Mesenchymal stem cell (in vitro differentiated cells and primary cell): ENCODE measurements at regions not wholly inside any gene's neighbourhood (a gene's known extent, or its start where the extent isn't known, plus 50 kb on each side); places are given as distances from the start of the nearest gene placed in this dataset.

Experiments used
- DNase-seq: peaks from one replicate; pipeline ENCODE4 v3.0.0-alpha.2; 2013
- H2AFZ ChIP-seq: one replicate; pipeline ENCODE4 v1.6.1; 2013; ENCODE audit warnings: low read depth, mild to moderate bottlenecking, control low read depth, inconsistent platforms, low read length, moderate library complexity
- H2AK5ac ChIP-seq: 2 replicates; pipeline ENCODE4 v1.6.1; 2013; ENCODE audit warnings: low read length, moderate library complexity, mild to moderate bottlenecking, inconsistent platforms; ENCODE audit not compliant: severe bottlenecking
- H2BK120ac ChIP-seq: one replicate; pipeline ENCODE4 v1.6.1; 2013; ENCODE audit warnings: low read depth, mild to moderate bottlenecking, inconsistent platforms, low read length, moderate library complexity
- H2BK12ac ChIP-seq, 2 experiments: one replicate each; pipeline ENCODE4 v1.6.1; 2013; ENCODE audit warnings: inconsistent platforms in 2 of 2, low read length in 2 of 2, mild to moderate bottlenecking in 2 of 2, moderate library complexity in 2 of 2, control low read depth in 1 of 2
- H2BK15ac ChIP-seq: one replicate; pipeline ENCODE4 v1.6.1; 2013; ENCODE audit warnings: mild to moderate bottlenecking, low read depth, inconsistent platforms; ENCODE audit not compliant: poor library complexity, severe bottlenecking
- H2BK5ac ChIP-seq: 2 replicates; pipeline ENCODE4 v1.6.1; 2013; ENCODE audit warnings: low read depth, mild to moderate bottlenecking, low read length, control low read depth, inconsistent platforms; ENCODE audit not compliant: poor library complexity, severe bottlenecking
- H3K14ac ChIP-seq, 2 experiments: one replicate each; pipeline ENCODE4 v1.6.1; 2013; ENCODE audit warnings: inconsistent platforms in 2 of 2, low read length in 2 of 2, control low read depth in 1 of 2, mild to moderate bottlenecking in 1 of 2, moderate library complexity in 1 of 2
- H3K18ac ChIP-seq, 2 experiments: one replicate each; pipeline ENCODE4 v1.6.1; 2013; ENCODE audit warnings: inconsistent platforms in 2 of 2, low read length in 2 of 2, control low read depth in 1 of 2, low read depth in 1 of 2, mild to moderate bottlenecking in 1 of 2
- H3K23ac ChIP-seq, 2 experiments: one replicate each; pipeline ENCODE4 v1.6.1; 2013; ENCODE audit warnings: inconsistent platforms in 2 of 2, low read length in 2 of 2, mild to moderate bottlenecking in 2 of 2, moderate library complexity in 2 of 2, control low read depth in 1 of 2
- H3K27ac ChIP-seq: 2 replicates; pipeline ENCODE4 v1.5.1; 2013; ENCODE audit warnings: mild to moderate bottlenecking, moderate library complexity, low read length, control low read depth, inconsistent platforms; ENCODE audit not compliant: poor library complexity, severe bottlenecking
- H3K27me3 ChIP-seq, 2 experiments: 2 replicates each; pipeline versions ENCODE4 v1.6.1 to v1.7.0; 2013; ENCODE audit warnings: low read length in 2 of 2, mild to moderate bottlenecking in 2 of 2, moderate library complexity in 2 of 2, control low read depth in 1 of 2, inconsistent platforms in 1 of 2; ENCODE audit not compliant: control insufficient read depth in 1 of 2, insufficient read depth in 1 of 2
- H3K36me3 ChIP-seq, 2 experiments: 2 replicates each; pipeline versions ENCODE4 v1.6.1 to v1.7.0; 2013; ENCODE audit warnings: low read length in 2 of 2, control low read depth in 1 of 2, inconsistent platforms in 1 of 2, low read depth in 1 of 2, mild to moderate bottlenecking in 1 of 2; ENCODE audit not compliant: insufficient read depth in 2 of 2, control insufficient read depth in 1 of 2
- H3K4ac ChIP-seq, 2 experiments: one replicate each; pipeline ENCODE4 v1.6.1; 2013; ENCODE audit warnings: inconsistent platforms in 2 of 2, low read length in 2 of 2, mild to moderate bottlenecking in 2 of 2, moderate library complexity in 2 of 2, control low read depth in 1 of 2, low read depth in 1 of 2
- H3K4me1 ChIP-seq: 2 replicates; pipeline ENCODE4 v1.6.1; 2013; ENCODE audit warnings: low read depth, low read length, control low read depth; ENCODE audit not compliant: control insufficient read depth, insufficient read depth
- H3K4me2 ChIP-seq: 2 replicates; pipeline ENCODE4 v1.6.1; 2013; ENCODE audit warnings: low read length, mild to moderate bottlenecking, inconsistent platforms; ENCODE audit not compliant: poor library complexity, severe bottlenecking
- H3K4me3 ChIP-seq, 2 experiments: 2 replicates each; pipeline versions ENCODE4 v1.5.1 to v1.7.0; 2013; ENCODE audit warnings: low read length in 2 of 2, mild to moderate bottlenecking in 2 of 2, control low read depth in 1 of 2, low read depth in 1 of 2; ENCODE audit not compliant: insufficient read depth in 1 of 2
- H3K79me1 ChIP-seq: replicated peaks from 2 replicates; pipeline ENCODE4 v1.6.1; 2013; ENCODE audit warnings: mild to moderate bottlenecking, control low read depth, low read length, inconsistent platforms; ENCODE audit not compliant: poor library complexity, severe bottlenecking
- H3K9ac ChIP-seq: 2 replicates; pipeline ENCODE4 v1.7.0; 2013; ENCODE audit warnings: mild to moderate bottlenecking, low read length, moderate library complexity
- H3K9me3 ChIP-seq: 2 replicates; pipeline ENCODE4 v1.7.0; 2013; ENCODE audit warnings: mild to moderate bottlenecking, low read length; ENCODE audit not compliant: control insufficient read depth
- H4K8ac ChIP-seq: one replicate; pipeline ENCODE4 v1.6.1; 2013; ENCODE audit warnings: inconsistent platforms, mild to moderate bottlenecking, low read length, moderate library complexity
- H4K91ac ChIP-seq: one replicate; pipeline ENCODE4 v1.6.1; 2013; ENCODE audit warnings: mild to moderate bottlenecking, low read length, inconsistent platforms
- WGBS: methylation state at CpG from one replicate; pipeline ENCODE4 v1.1.7; 2013; ENCODE audit warnings: mixed read lengths; 5-methylcytosine and 5-hydroxymethylcytosine counted together

- WGBS, result 87% methylated on average over 2 of the region's 3 CpGs
Measured at GRCh38 chr14:28483506-28483905, 283.1 kb upstream of the FOXG1 start.

GRCh38 chr14:28488684-28489083 is 277.9 kb upstream of the FOXG1 start:
- Histone ChIP-seq H2BK5ac (no peak overlapping the region), H3K4ac (no peak overlapping the region), H3K9me3 (no peaks in the 10 kb centered on the region), H3K4me1 (no peaks in the 10 kb centered on the region), H3K14ac (no peak overlapping the region), H3K4me2 (no peak overlapping the region), H2BK12ac (no peak overlapping the region), H4K8ac (no peak overlapping the region), H4K91ac (no peak overlapping the region), H3K4me3 (no peak overlapping the region), H3K79me1 (no peaks in the 10 kb centered on the region), H2BK15ac (no peak overlapping the region), H2AK5ac (no peak overlapping the region), H2BK120ac (no peak overlapping the region), H3K36me3 (no peaks in the 10 kb centered on the region), H3K27ac (no peak overlapping the region), H3K27me3 (no peaks in the 10 kb centered on the region), H3K18ac (no peak overlapping the region), H2AFZ (no peak overlapping the region), H3K9ac (no peak overlapping the region), H3K23ac (no peak overlapping the region)
- no peak for DNase-seq

More at GRCh38 chr14:28483506-28483905, 283.1 kb upstream of the FOXG1 start:
- Histone ChIP-seq H2BK12ac (no peak overlapping the region), H3K14ac (no peak overlapping the region), H2AFZ (no peak overlapping the region), H3K18ac (no peak overlapping the region), H3K4me3 (no peak overlapping the region), H3K4me2 (no peak overlapping the region), H3K27me3 (no peaks in the 10 kb centered on the region), H4K91ac (no peak overlapping the region), H2BK120ac (no peak overlapping the region), H3K9ac (no peak overlapping the region), H3K4me1 (no peaks in the 10 kb centered on the region), H4K8ac (no peak overlapping the region), H3K79me1 (no peaks in the 10 kb centered on the region), H3K9me3 (no peaks in the 10 kb centered on the region), H3K27ac (no peak overlapping the region), H3K23ac (no peak overlapping the region), H2AK5ac (no peak overlapping the region), H3K36me3 (no peaks in the 10 kb centered on the region), H2BK5ac (no peak overlapping the region), H3K4ac (no peak overlapping the region), H2BK15ac (no peak overlapping the region)
- no peak for DNase-seq

- 70% methylated on average over 1 of the region's 3 CpGs for WGBS
- no peaks in the 10 kb centered on the region for H3K79me1 ChIP-seq
Measured at GRCh38 chr14:28493516-28493915, 273.1 kb upstream of the FOXG1 start.

GRCh38 chr14:28494196-28494595 is 272.4 kb upstream of the FOXG1 start:
- no peak for DNase-seq
- 14% methylated on average over 1 of the region's 2 CpGs for WGBS
- no peak overlapping the region for H2BK120ac ChIP-seq
- H3K14ac ChIP-seq, result no peak overlapping the region
- H2BK12ac ChIP-seq, result no peak overlapping the region
- H3K4me2 ChIP-seq, result no peak overlapping the region
- H3K23ac ChIP-seq, result no peak overlapping the region
- no peak overlapping the region for H3K27ac ChIP-seq
- H4K8ac ChIP-seq, result no peak overlapping the region
- no peak overlapping the region for H3K9ac ChIP-seq
- no peaks in the 10 kb centered on the region for H3K9me3 ChIP-seq
- no peak overlapping the region for H2BK5ac ChIP-seq
- H3K18ac ChIP-seq, result no peak overlapping the region
- no peak overlapping the region for H4K91ac ChIP-seq
- H3K79me1 ChIP-seq, result no peaks in the 10 kb centered on the region
- no peaks in the 10 kb centered on the region for H3K4me1 ChIP-seq
- H2AFZ ChIP-seq, result no peak overlapping the region
- no peaks in the 10 kb centered on the region for H3K27me3 ChIP-seq
- H2BK15ac ChIP-seq, result no peak overlapping the region
- H3K4ac ChIP-seq, result no peak overlapping the region
- no peaks in the 10 kb centered on the region for H3K36me3 ChIP-seq
- H2AK5ac ChIP-seq, result no peak overlapping the region
- H3K4me3 ChIP-seq, result no peak overlapping the region

More at GRCh38 chr14:28493516-28493915, 273.1 kb upstream of the FOXG1 start:
- Histone ChIP-seq H2AFZ (no peak overlapping the region), H3K4me3 (no peak overlapping the region), H2BK15ac (no peak overlapping the region), H2BK5ac (no peak overlapping the region), H3K4me2 (no peak overlapping the region), H3K27me3 (no peaks in the 10 kb centered on the region), H3K9ac (no peak overlapping the region), H2BK12ac (no peak overlapping the region), H2AK5ac (no peak overlapping the region), H4K91ac (no peak overlapping the region), H3K23ac (no peak overlapping the region), H3K27ac (no peak overlapping the region), H3K9me3 (no peaks in the 10 kb centered on the region), H3K4ac (no peak overlapping the region), H4K8ac (no peak overlapping the region), H3K14ac (no peak overlapping the region), H3K36me3 (no peaks in the 10 kb centered on the region), H3K4me1 (no peaks in the 10 kb centered on the region), H2BK120ac (no peak overlapping the region), H3K18ac (no peak overlapping the region)
- no peak for DNase-seq
